Fibroblast of lung (primary cell): ENCODE measurements at regions not wholly inside any gene's neighbourhood (a gene's known extent, or its start where the extent isn't known, plus 50 kb on each side); places are given as distances from the start of the nearest gene placed in this dataset.
"Not testable (repeated sequence)": the region's sequence is repeated elsewhere in the genome, so short reads cannot be mapped to it uniquely, and the experiment has no call there.

Experiments
- DNase-seq, 2 donors: peaks; one replicate each; pipeline versions ENCODE4 v3.0.0 to v3.0.0-alpha.2; 2010; ENCODE audit warnings: low read depth in 2 of 2
- H2AFZ ChIP-seq: 2 replicates; pipeline ENCODE4 v1.5.1; 2012; ENCODE audit warnings: low read length, control low read depth, inconsistent platforms
- H3K27ac ChIP-seq: 2 replicates; pipeline ENCODE4 v1.5.1; 2011; ENCODE audit warnings: low read length, control low read depth; ENCODE audit not compliant: insufficient read depth
- H3K27me3 ChIP-seq: 2 replicates; pipeline ENCODE4 v1.5.1; 2011; ENCODE audit warnings: mild to moderate bottlenecking, low read length; ENCODE audit not compliant: control insufficient read depth, insufficient read depth
- H3K36me3 ChIP-seq: 2 replicates; pipeline ENCODE4 v1.5.1; 2011; ENCODE audit warnings: low read length; ENCODE audit not compliant: control insufficient read depth, insufficient read depth
- H3K4me1 ChIP-seq: 2 replicates; pipeline ENCODE4 v1.5.1; 2011; ENCODE audit warnings: low read length; ENCODE audit not compliant: control insufficient read depth, insufficient read depth; ENCODE audit errors: extremely low read depth
- H3K4me2 ChIP-seq: 2 replicates; pipeline ENCODE4 v1.5.1; 2011; ENCODE audit warnings: low read length, control low read depth; ENCODE audit not compliant: insufficient read depth; ENCODE audit errors: extremely low read depth
- H3K4me3 ChIP-seq, 4 experiments: fragments of 200-600 bp in 1 of 4; sonication (generic) in 1 of 4; replicated peaks in 1 of 4; 2 replicates each; pipeline ENCODE4 v1.5.1; 2011 to 2016; ENCODE audit warnings: low read length in 4 of 4, low read depth in 3 of 4, mild to moderate bottlenecking in 3 of 4, control low read depth in 2 of 4, inconsistent platforms in 1 of 4, mixed read lengths in 1 of 4; ENCODE audit not compliant: insufficient read depth in 1 of 4; ENCODE audit errors: control extremely low read depth in 1 of 4
- H3K79me2 ChIP-seq: 2 replicates; pipeline ENCODE4 v1.5.1; 2012; ENCODE audit warnings: mild to moderate bottlenecking, low read length, inconsistent platforms; ENCODE audit not compliant: control insufficient read depth, insufficient read depth
- H3K9ac ChIP-seq: 2 replicates; pipeline ENCODE4 v1.5.1; 2011; ENCODE audit warnings: mild to moderate bottlenecking, low read length, control low read depth; ENCODE audit not compliant: insufficient read depth
- H3K9me3 ChIP-seq: 2 replicates; pipeline ENCODE4 v1.5.1; 2012; ENCODE audit warnings: low read depth, low read length; ENCODE audit not compliant: control insufficient read depth, insufficient read depth
- H4K20me1 ChIP-seq: 2 replicates; pipeline ENCODE4 v1.5.1; 2011; ENCODE audit warnings: low read length; ENCODE audit not compliant: control insufficient read depth, insufficient read depth; ENCODE audit errors: extremely low read depth
- EZH2 ChIP-seq: IDR thresholded peaks from 2 replicates; pipeline ENCODE4 v1.5.1; 2012; ENCODE audit warnings: low read length, control low read depth, mild to moderate bottlenecking; ENCODE audit errors: missing control alignments
- TF ChIP-seq, protein P1 (sequence below), 2 donors: IDR thresholded peaks in 1 of 2; conservative IDR thresholded peaks in 1 of 2; 1 replicate in 1 of 2; 2 replicates in 1 of 2; pipeline ENCODE4 v1.5.1; 2011 to 2012; ENCODE audit warnings: low read length in 2 of 2, control low read depth in 1 of 2, inconsistent platforms in 1 of 2, low read depth in 1 of 2, mild to moderate bottlenecking in 1 of 2

DNA sequence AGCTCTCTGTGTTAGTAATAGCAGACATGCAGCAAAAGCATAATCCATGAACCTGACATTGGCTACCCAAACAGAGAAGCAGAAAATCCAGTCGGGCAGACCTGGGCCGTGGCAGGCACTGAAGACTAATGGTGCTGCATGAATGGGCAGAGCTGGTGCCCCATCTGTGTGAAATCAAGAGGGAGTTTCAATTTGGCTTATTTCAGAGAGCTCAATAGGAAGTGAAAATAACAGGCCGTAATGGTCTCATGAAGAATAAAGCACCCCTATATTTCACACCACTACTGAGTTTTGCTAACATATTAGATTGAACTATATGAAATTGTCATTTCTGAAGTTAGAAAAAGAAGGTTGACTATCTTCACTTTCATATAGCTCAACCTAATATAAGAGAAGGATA, 149.7 kb downstream of the ENC1 start:
- Histone ChIP-seq H3K4me1 (no peaks in the 10 kb centered on the region), H2AFZ (no peak overlapping the region), H3K4me2 (no peak overlapping the region), H3K79me2 (no peaks in the 10 kb centered on the region), H3K4me3 (no peak overlapping the region), H3K27me3 (no peaks in the 10 kb centered on the region), H4K20me1 (no peaks in the 10 kb centered on the region), H3K9me3 (no peaks in the 10 kb centered on the region), H3K36me3 (no peaks in the 10 kb centered on the region), H3K9ac (no peak overlapping the region), H3K27ac (no peak overlapping the region)
- DNase-seq = no peak
- TF ChIP-seq, protein P1, sequence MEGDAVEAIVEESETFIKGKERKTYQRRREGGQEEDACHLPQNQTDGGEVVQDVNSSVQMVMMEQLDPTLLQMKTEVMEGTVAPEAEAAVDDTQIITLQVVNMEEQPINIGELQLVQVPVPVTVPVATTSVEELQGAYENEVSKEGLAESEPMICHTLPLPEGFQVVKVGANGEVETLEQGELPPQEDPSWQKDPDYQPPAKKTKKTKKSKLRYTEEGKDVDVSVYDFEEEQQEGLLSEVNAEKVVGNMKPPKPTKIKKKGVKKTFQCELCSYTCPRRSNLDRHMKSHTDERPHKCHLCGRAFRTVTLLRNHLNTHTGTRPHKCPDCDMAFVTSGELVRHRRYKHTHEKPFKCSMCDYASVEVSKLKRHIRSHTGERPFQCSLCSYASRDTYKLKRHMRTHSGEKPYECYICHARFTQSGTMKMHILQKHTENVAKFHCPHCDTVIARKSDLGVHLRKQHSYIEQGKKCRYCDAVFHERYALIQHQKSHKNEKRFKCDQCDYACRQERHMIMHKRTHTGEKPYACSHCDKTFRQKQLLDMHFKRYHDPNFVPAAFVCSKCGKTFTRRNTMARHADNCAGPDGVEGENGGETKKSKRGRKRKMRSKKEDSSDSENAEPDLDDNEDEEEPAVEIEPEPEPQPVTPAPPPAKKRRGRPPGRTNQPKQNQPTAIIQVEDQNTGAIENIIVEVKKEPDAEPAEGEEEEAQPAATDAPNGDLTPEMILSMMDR (conservative IDR thresholded peaks at IDR 0.05 in 1 of 2, IDR thresholded peaks at IDR 0.05 in 1 of 2; ENCODE audit: low read depth in 1 of 2, low read length in 2 of 2) = no peak

DNA sequence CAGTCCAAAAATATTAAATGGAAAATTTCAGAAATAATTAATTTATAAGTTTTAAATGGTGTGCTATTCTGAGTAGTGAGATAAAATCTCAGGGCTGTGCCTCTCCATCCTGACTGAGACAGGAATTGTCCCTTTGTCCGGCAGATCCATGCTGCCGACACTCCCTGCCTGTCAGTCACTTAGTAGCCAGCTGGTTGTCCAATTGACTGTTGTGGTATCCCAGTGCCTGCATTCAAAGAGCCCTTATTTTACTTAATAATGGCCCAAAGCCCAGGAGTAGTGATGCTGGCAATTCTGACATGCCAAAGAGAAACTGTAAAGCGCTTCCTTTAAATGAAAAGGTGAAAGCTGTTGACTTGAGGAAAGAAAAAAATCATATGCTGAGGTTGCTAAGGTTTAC, 157.5 kb downstream of the ENC1 start:
- Histone ChIP-seq H3K36me3 (no peaks in the 10 kb centered on the region), H3K79me2 (no peaks in the 10 kb centered on the region), H3K4me1 (no peaks in the 10 kb centered on the region), H3K9ac (no peak overlapping the region), H3K9me3 (no peaks in the 10 kb centered on the region), H2AFZ (no peak overlapping the region), H3K4me3 (no peak overlapping the region), H4K20me1 (no peaks in the 10 kb centered on the region), H3K27ac (no peak overlapping the region), H3K27me3 (no peaks in the 10 kb centered on the region), H3K4me2 (no peak overlapping the region)
- TF ChIP-seq, protein P1 (conservative IDR thresholded peaks at IDR 0.05 in 1 of 2, IDR thresholded peaks at IDR 0.05 in 1 of 2; ENCODE audit: low read depth in 1 of 2, low read length in 2 of 2) = no peak
- no peak for TF ChIP-seq EZH2
- DNase-seq = no peak

DNA sequence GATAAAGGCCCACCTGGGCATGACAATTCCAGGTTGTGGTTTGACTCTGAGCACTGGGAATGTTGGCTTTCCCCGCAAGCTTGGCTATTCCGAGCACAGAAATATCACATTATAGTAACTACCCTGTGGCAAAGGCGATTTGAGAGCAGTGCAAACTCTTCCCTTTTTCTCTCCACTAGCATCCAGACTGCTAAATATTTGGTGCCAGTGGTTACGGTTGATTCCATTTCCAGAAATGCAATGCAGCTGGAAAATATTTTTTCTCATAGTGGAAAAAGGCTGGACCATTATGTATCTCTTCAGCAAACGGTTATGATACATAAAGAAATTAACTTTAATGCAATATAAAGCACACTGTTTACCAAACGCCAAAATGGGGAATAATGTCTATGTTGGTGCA, 158.0 kb downstream of the ENC1 start:
- Histone ChIP-seq H3K27me3 (no peaks in the 10 kb centered on the region), H3K36me3 (no peaks in the 10 kb centered on the region), H4K20me1 (no peaks in the 10 kb centered on the region), H3K9me3 (no peaks in the 10 kb centered on the region), H3K4me2 (no peak overlapping the region), H3K4me1 (no peaks in the 10 kb centered on the region), H3K79me2 (no peaks in the 10 kb centered on the region), H3K27ac (no peak overlapping the region), H3K4me3 (no peak overlapping the region), H2AFZ (no peak overlapping the region), H3K9ac (no peak overlapping the region)
- TF ChIP-seq, protein P1 (conservative IDR thresholded peaks at IDR 0.05 in 1 of 2, IDR thresholded peaks at IDR 0.05 in 1 of 2; ENCODE audit: low read depth in 1 of 2, low read length in 2 of 2) = no peak
- TF ChIP-seq EZH2 = no peak
- DNase-seq = no peak

DNA sequence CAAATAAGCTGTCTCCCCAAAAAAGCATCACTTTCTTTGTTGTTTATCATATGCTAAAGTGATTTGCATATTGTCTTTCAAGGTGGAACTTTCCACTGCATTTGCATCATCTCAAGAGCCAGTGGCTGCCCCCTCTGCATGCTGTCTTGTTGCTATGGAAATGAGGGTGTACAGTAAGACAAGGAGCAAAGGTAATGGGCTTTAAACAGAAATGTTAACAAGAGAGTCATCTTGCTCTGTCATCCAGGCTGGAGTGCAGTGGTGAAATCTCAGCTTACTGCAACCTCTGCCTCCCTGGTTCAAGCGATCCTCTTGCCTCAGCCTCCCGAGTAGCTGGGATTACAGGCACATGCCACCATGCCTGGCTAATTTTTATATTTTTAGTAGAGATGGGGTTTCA, 159.2 kb downstream of the ENC1 start:
- H2AFZ ChIP-seq, H3K79me2 ChIP-seq, H4K20me1 ChIP-seq, H3K4me3 ChIP-seq, H3K9ac ChIP-seq, H3K4me2 ChIP-seq, DNase-seq, H3K36me3 ChIP-seq, H3K9me3 ChIP-seq, H3K4me1 ChIP-seq, H3K27ac ChIP-seq, H3K27me3 ChIP-seq: not testable (repeated sequence)
